Prostate gland (tissue), 2 donors: ENCODE measurements at regions not wholly inside any gene's neighbourhood (a gene's known extent, or its start where the extent isn't known, plus 50 kb on each side); places are given as distances from the start of the nearest gene placed in this dataset.

Experiments
- DNase-seq: peaks from one replicate; pipeline ENCODE4 v3.0.0-alpha.2; 2019; ENCODE audit warnings: low spot score
- H3K27ac ChIP-seq, 2 donors: fragments of 200-600 bp; sonication (generic); 2 replicates each; pipeline ENCODE4 v1.5.1; 2017 to 2019
- H3K27me3 ChIP-seq: fragments of 200-600 bp; sonication (generic); replicated peaks from 2 replicates; pipeline ENCODE4 v1.5.1; 2019; ENCODE audit not compliant: insufficient read depth
- H3K36me3 ChIP-seq, 2 donors: fragments of 200-600 bp; sonication (generic); 1 replicate in 1 of 2; 2 replicates in 1 of 2; pipeline versions ENCODE4 v1.5.1 to v1.8.1; 2017 to 2019
- H3K4me1 ChIP-seq: fragments of 200-600 bp; sonication (generic); replicated peaks from 2 replicates; pipeline ENCODE4 v1.5.1; 2019
- H3K4me3 ChIP-seq, 2 donors: fragments of 200-600 bp; sonication (generic); 2 replicates each; pipeline ENCODE4 v1.5.1; 2017 to 2019
- H3K9me3 ChIP-seq: fragments of 200-600 bp; sonication (generic); 2 replicates; pipeline ENCODE4 v1.5.1; 2017
- POLR2A ChIP-seq: fragments of 450-650 bp; IDR thresholded peaks from one replicate; pipeline ENCODE4 v1.6.1; 2016; ENCODE audit warnings: antibody characterized with exemption, mild to moderate bottlenecking
- POLR2AphosphoS5 ChIP-seq: sonication (generic); formaldehyde crosslinking; IDR thresholded peaks from one replicate; pipeline ENCODE4 v1.6.1; 2017; ENCODE audit warnings: antibody characterized with exemption
- WGBS: methylation state at CpG from one replicate; pipeline ENCODE4 v1.1.5; 2018; 5-methylcytosine and 5-hydroxymethylcytosine counted together
- intact Hi-C: fragments of 100-400 bp; cut with DNase I; formaldehyde crosslinking; loops from one replicate; pipeline ENCODE4 v1.14.2; 2022
- TF ChIP-seq, protein P1 (sequence below), 4 experiments: fragments of 200-600 bp in 2 of 4; fragments of 450-650 bp in 2 of 4; sonication (generic) in 2 of 4; IDR thresholded peaks; 1 replicate in 3 of 4; 2 replicates in 1 of 4; pipeline ENCODE4 v1.5.1; 2016 to 2019; ENCODE audit warnings: antibody characterized with exemption in 4 of 4, mild to moderate bottlenecking in 2 of 4, moderate library complexity in 2 of 4

DNA sequence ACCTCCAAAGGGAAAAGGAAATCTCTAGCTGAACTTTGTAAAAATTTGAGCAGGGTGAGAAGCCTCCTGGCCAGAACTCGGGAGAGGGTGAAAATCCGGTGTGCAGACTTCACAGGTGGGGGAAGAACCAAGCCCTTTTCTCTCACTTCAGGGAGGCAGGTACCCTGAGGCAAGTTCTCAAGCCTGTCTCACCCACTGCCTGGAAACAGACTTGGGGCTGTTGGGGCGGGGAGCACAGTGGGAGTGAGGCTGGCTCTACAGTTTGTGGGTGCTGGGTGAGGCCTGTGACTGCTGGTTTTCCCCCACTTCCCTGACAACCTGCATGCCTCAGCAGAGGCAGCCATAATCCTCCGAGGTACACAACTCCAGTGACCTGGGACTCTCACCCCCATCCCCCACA lies 187.1 kb downstream of the KIF4B start:
- Histone ChIP-seq H3K4me3 (no peak overlapping the region), H3K36me3 (no peaks in the 10 kb centered on the region), H3K27ac (no peak overlapping the region), H3K9me3 (no peaks in the 10 kb centered on the region), H3K27me3 (no peaks in the 10 kb centered on the region), H3K4me1 (no peaks in the 10 kb centered on the region)
- 87% methylated on average over 4 of the region's 4 CpGs for WGBS
- intact Hi-C loops = no loop called here
- no peak for DNase-seq
- TF ChIP-seq POLR2A = no peak
- no peak for TF ChIP-seq POLR2AphosphoS5
- TF ChIP-seq, protein P1, sequence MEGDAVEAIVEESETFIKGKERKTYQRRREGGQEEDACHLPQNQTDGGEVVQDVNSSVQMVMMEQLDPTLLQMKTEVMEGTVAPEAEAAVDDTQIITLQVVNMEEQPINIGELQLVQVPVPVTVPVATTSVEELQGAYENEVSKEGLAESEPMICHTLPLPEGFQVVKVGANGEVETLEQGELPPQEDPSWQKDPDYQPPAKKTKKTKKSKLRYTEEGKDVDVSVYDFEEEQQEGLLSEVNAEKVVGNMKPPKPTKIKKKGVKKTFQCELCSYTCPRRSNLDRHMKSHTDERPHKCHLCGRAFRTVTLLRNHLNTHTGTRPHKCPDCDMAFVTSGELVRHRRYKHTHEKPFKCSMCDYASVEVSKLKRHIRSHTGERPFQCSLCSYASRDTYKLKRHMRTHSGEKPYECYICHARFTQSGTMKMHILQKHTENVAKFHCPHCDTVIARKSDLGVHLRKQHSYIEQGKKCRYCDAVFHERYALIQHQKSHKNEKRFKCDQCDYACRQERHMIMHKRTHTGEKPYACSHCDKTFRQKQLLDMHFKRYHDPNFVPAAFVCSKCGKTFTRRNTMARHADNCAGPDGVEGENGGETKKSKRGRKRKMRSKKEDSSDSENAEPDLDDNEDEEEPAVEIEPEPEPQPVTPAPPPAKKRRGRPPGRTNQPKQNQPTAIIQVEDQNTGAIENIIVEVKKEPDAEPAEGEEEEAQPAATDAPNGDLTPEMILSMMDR (IDR thresholded peaks at IDR 0.05) = no peak

DNA sequence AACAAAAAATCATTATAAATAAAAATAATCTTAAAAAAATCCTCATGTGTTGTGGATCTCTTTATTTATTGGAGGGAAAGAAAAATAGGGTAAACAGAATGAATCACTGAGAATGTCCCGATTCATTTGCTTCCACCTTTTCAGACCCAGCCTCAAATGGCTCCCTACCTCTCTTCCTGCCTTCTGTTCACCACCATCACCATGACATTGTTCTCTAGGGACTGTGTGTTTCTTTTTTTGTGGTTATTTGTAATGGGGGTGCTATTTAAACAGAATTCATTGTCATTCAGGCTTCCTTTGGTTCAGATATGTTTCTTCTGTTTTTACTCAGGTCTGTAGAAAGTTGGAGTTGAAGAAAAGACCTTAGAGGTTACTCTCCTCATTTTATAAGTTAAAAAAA lies 198.2 kb downstream of the KIF4B start:
- Histone ChIP-seq H3K4me1 (no peaks in the 10 kb centered on the region), H3K4me3 (no peak overlapping the region), H3K27me3 (no peaks in the 10 kb centered on the region), H3K36me3 (no peaks in the 10 kb centered on the region), H3K9me3 (no peaks in the 10 kb centered on the region), H3K27ac (no peak overlapping the region)
- intact Hi-C loops = no loop called here
- no peak for TF ChIP-seq POLR2AphosphoS5
- TF ChIP-seq, protein P1 (IDR thresholded peaks at IDR 0.05) = no peak
- TF ChIP-seq POLR2A = no peak
- no peak for DNase-seq
- 86% methylated on average over 1 of the region's 1 CpG for WGBS

DNA sequence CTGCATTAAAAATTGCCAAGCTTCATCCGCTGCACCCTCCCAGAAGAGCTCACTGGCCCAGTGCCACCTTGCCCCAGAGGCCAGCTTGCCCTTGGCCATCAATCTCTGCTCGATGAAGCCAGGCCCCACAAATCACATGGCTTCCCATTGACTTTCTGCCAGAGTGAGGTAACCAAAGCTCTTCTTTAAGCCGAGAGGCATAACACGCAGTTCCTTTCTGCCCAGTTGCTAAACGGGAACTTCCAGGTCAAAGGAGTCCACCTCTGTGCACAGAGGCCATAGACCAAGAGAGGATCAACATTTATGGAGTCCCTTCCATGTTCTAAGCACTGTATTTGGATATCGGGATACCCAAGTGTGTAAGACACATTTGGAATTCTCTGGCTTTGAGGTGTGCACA lies 208.8 kb downstream of the KIF4B start:
- H3K4me3 ChIP-seq = no peak overlapping the region
- no peaks in the 10 kb centered on the region for H3K36me3 ChIP-seq
- TF ChIP-seq POLR2AphosphoS5 (no peak), POLR2A (no peak)
- TF ChIP-seq, protein P1 (IDR thresholded peaks at IDR 0.05) = no peak
- no peak overlapping the region for H3K27ac ChIP-seq
- no peak for DNase-seq
- 36% methylated on average over 6 of the region's 6 CpGs for whole genome bisulfite sequencing
- no peaks in the 10 kb centered on the region for H3K27me3 ChIP-seq
- no peaks in the 10 kb centered on the region for H3K4me1 ChIP-seq
- no peaks in the 10 kb centered on the region for H3K9me3 ChIP-seq
- intact Hi-C loops = no loop called here

DNA sequence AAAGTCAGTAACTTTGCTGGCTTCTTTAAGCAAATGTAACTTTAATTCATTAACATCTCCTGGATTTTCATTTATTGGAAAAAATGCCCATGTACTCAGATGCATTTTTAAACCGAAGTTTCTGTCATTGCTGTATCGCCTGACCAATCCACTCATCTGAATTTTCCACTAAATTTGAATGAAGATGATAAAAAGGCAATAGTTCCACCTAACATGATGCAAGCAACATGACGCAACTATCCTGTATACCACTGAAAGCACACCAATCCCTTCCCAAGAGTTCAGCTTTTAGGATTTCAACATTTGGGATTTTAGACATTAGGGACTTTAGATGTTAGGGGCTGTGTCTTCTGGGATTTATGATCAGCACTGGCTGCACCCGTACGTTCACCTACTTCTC lies 215.6 kb downstream of the KIF4B start:
- 91% methylated on average over 5 of the region's 5 CpGs for WGBS
- H3K27me3 ChIP-seq = no peaks in the 10 kb centered on the region
- no peaks in the 10 kb centered on the region for H3K9me3 ChIP-seq

DNA sequence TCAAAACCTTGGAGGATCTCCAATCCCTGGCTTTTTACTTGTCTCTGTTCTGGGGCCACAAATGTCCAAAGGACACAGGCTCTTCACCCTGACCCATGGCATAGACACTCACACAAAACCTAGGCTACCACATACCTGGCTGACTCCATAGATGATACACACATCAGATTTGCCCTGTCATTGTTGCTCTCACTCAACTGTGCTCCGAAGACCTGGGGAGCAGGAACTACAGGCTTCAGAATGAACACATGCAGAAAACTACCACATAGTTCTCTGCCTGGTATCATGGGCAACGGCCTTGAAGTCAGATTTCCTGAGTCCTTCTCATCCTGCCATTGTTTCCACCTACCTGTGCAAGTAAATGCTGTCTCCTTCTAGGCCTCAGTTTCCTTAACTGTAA lies 226.2 kb downstream of the KIF4B start:
- Histone ChIP-seq H3K9me3 (no peaks in the 10 kb centered on the region), H3K4me1 (no peaks in the 10 kb centered on the region), H3K36me3 (no peaks in the 10 kb centered on the region), H3K4me3 (no peak overlapping the region), H3K27ac (no peak overlapping the region), H3K27me3 (no peaks in the 10 kb centered on the region)
- DNase-seq = no peak
- TF ChIP-seq, protein P1 (IDR thresholded peaks at IDR 0.05) = no peak
- TF ChIP-seq POLR2AphosphoS5 (no peak), POLR2A (no peak)
- WGBS = 100% methylated on average over 2 of the region's 2 CpGs
- intact Hi-C loops = no loop called here

More for the DNA sequence above, 215.6 kb downstream of the KIF4B start:
- Histone ChIP-seq H3K27ac (no peak overlapping the region), H3K36me3 (no peaks in the 10 kb centered on the region), H3K4me1 (no peaks in the 10 kb centered on the region), H3K4me3 (no peak overlapping the region)
- DNase-seq = no peak
- intact Hi-C loops = no loop called here
- no peak for TF ChIP-seq POLR2A
- TF ChIP-seq POLR2AphosphoS5 = no peak
- TF ChIP-seq, protein P1 (IDR thresholded peaks at IDR 0.05) = no peak
